GM18861 (cell line): ENCODE measurements at regions not wholly inside any gene's neighbourhood (a gene's known extent, or its start where the extent isn't known, plus 50 kb on each side); places are given as distances from the start of the nearest gene placed in this dataset.

Source experiments
- ATAC-seq: cut with Tn5 transposase; IDR thresholded peaks from one replicate; pipeline ENCODE4 v1.9.1; 2021; ENCODE audit not compliant: unreplicated experiment

- ATAC-seq, result peak; percentile 88
These were observed 74.2 kb upstream of the ZPBP start for GRCh38 chr7:50166997-50167965.

- no peak for ATAC-seq
These were observed 71.6 kb upstream of the ZPBP start for GRCh38 chr7:50164559-50165170.

- no peak for ATAC-seq
These were observed 67.2 kb upstream of the ZPBP start for GRCh38 chr7:50160206-50160605.

- ATAC-seq, result no peak
These were observed 66.1 kb upstream of the ZPBP start for GRCh38 chr7:50159154-50159553.

- ATAC-seq, result no peak
These were observed 63.7 kb upstream of the ZPBP start for GRCh38 chr7:50156706-50157105.

GRCh38 chr7:50156163-50156562 is 63.1 kb upstream of the ZPBP start:
- ATAC-seq, result no peak

GRCh38 chr7:50155755-50156154 is 62.7 kb upstream of the ZPBP start:
- no peak for ATAC-seq

- no peak for ATAC-seq
These were observed 60.9 kb upstream of the ZPBP start for GRCh38 chr7:50153995-50154394.

GRCh38 chr7:50153148-50153547 is 60.1 kb upstream of the ZPBP start:
- peak; percentile 27 for ATAC-seq

- ATAC-seq, result no peak
These were observed 59.4 kb upstream of the ZPBP start for GRCh38 chr7:50152486-50152885.

GRCh38 chr7:50151661-50152060 is 58.6 kb upstream of the ZPBP start:
- ATAC-seq, result no peak

GRCh38 chr7:50151001-50151400 is 58.0 kb upstream of the ZPBP start:
- ATAC-seq, result no peak

- ATAC-seq, result no peak
These were observed 56.3 kb upstream of the ZPBP start for GRCh38 chr7:50149369-50149768.

- ATAC-seq, result peak; percentile 47
These were observed 55.1 kb upstream of the ZPBP start for GRCh38 chr7:50147951-50148808.

- no peak for ATAC-seq
These were observed 53.6 kb upstream of the ZPBP start for GRCh38 chr7:50146692-50147091.

- peak; percentile 51 for ATAC-seq
These were observed 52.8 kb upstream of the ZPBP start for GRCh38 chr7:50145801-50146338.

- ATAC-seq, result no peak
These were observed 52.2 kb upstream of the ZPBP start for GRCh38 chr7:50145226-50145625.
